H7 (cell line): ENCODE measurements at regions not wholly inside any gene's neighbourhood (a gene's known extent, or its start where the extent isn't known, plus 50 kb on each side); places are given as distances from the start of the nearest gene placed in this dataset.
"Not testable (repeated sequence)": the region's sequence is repeated elsewhere in the genome, so short reads cannot be mapped to it uniquely, and the experiment has no call there.

ENCODE experiments used
- DNase-seq: peaks from one replicate; pipeline ENCODE4 v3.0.0; 2012
- H3K27me3 ChIP-seq: 2 replicates; pipeline ENCODE4 v1.6.0; 2011; ENCODE audit warnings: mild to moderate bottlenecking, low read length; ENCODE audit not compliant: control insufficient read depth, insufficient read depth
- H3K36me3 ChIP-seq: replicated peaks from 2 replicates; pipeline ENCODE4 v1.5.1; 2011; ENCODE audit warnings: low read length; ENCODE audit not compliant: control insufficient read depth, insufficient read depth
- H3K4me3 ChIP-seq: 2 replicates; pipeline ENCODE4 v1.5.1; 2011; ENCODE audit warnings: low read depth, mild to moderate bottlenecking, control low read depth, low read length, moderate library complexity; ENCODE audit not compliant: insufficient read depth

DNA sequence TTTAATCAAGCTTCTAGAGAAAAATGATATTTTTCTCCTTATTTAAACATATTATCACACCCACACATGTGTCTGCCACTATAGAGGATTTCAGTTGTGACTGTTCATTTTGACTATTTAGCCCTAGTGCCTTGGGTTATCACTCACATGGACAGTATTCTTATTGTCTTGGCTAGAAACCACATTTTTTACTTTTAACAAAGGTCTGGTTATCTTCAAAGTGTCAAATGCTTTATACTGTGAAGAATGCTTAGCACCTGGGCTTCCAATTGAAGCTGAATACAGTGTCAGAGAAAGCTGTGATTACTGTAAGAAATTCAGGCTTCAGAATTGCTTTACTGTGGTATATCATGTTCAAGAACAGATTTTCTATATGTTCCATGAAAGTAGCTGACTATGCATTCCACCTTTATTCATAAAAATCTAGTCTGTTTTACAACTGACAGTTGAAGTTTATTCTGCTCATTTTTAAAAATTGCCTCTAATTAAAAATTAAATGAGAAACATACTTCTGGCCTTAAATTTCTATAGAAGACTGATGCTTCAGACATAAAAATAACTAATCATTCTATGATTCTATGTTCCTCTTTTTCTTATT lies 278.6 kb downstream of the SEMA3D start:
- Histone ChIP-seq H3K4me3 (no peak overlapping the region), H3K27me3 (no peaks in the 10 kb centered on the region), H3K36me3 (no peaks in the 10 kb centered on the region)
- DNase-seq = no peak

DNA sequence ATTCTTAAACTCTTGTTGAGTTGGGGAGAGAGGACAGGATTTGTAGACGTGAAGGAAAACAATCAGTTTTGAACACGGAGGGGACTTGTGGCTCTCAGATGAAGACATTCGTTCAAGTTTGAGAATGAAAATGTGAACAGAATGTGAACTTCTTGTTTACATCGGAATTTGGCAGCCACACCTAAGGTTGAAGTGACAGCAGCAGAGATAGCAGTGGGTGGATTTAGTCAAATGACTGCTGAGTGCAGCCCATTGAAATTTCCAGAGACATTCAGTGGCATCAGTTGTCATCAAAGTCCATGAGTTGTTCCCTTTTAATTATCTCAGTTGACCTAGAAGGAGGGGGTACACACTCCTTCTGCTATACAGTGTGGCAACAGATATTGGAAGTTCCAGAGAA lies 280.0 kb downstream of the SEMA3D start:
- Histone ChIP-seq H3K4me3 (no peak overlapping the region), H3K36me3 (no peaks in the 10 kb centered on the region), H3K27me3 (no peaks in the 10 kb centered on the region)
- no peak for DNase-seq

DNA sequence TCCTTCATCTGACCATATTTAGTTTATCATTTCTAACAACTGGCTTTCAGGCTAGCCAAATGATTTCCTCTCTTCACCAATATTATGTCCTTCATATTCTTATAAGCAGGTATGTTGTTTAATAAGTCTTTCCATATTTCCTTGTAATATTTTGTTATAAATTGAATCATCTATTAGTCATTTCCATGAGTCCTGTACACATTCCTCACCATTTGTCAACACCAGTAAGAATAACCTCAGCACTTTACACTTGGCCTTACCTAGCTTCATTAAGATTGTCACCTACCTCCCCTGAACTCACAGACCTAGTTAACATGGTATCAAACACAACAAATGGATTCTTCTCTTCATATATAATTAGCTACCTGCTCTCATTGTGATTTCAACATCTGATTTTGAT lies 282.3 kb downstream of the SEMA3D start:
- no peak for DNase-seq
- H3K27me3 ChIP-seq = no peaks in the 10 kb centered on the region
- H3K36me3 ChIP-seq = no peaks in the 10 kb centered on the region
- H3K4me3 ChIP-seq = no peak overlapping the region

DNA sequence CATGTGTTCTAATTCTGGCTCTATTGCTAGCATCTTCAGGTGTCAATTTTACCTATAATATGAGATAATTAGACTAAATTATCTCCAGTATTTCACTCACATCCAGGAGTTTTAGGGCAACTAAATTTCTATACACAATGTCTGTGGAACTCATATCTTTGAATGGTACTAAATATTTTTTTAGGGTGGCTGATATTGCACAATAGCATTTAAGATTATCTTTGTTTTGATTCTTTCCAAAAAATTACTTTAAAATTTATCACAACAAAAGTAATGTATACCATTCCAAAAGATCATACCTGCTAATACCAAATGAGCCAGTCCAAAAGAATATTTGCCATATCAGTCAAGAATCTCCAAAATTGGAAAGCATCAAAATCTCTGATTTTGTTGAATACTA lies 285.5 kb downstream of the SEMA3D start:
- DNase-seq = no peak
- no peaks in the 10 kb centered on the region for H3K27me3 ChIP-seq
- H3K36me3 ChIP-seq = no peaks in the 10 kb centered on the region
- no peak overlapping the region for H3K4me3 ChIP-seq

DNA sequence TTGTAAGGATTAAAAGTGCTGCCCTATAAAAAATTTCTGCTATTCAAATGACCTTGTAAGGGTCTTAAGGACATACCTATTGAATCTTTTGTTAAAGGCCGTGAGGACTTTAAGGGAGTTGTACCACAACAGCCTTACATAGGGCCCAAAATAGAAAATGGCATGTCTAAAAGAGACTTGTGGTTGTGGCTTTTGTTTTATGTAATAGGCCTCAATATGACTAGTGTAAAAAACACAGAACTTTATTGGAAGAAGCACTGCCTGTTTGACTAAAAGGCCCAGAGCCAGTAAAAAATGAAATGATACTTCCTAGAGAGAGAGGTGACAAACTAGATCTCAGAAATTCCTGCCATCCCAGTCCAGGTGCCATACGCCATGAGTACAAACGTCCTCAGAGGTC lies 286.6 kb downstream of the SEMA3D start:
- no peaks in the 10 kb centered on the region for H3K27me3 ChIP-seq
- DNase-seq = no peak
- H3K4me3 ChIP-seq = no peak overlapping the region
- H3K36me3 ChIP-seq = no peaks in the 10 kb centered on the region

DNA sequence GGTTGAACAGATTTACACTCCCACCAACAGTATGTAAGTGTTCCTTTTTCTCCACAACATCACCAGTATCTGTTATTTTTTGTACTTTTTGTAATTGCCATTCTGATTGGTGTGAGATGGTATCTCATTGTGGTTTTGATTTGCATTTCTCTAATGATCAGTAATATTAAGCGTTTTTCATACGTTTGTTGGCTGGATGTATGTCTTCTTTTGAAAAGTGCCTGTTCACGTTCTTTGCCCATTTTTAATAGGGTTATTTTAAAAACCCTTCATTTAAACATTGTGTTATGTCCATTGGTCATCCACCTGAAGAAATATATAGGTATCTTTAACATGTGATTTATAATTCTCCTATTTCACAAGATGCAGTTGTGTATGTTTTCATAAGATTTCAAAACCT lies 291.3 kb downstream of the SEMA3D start:
- Histone ChIP-seq H3K36me3 (no peaks in the 10 kb centered on the region), H3K4me3 (no peak overlapping the region), H3K27me3 (no peaks in the 10 kb centered on the region)
- DNase-seq = no peak

DNA sequence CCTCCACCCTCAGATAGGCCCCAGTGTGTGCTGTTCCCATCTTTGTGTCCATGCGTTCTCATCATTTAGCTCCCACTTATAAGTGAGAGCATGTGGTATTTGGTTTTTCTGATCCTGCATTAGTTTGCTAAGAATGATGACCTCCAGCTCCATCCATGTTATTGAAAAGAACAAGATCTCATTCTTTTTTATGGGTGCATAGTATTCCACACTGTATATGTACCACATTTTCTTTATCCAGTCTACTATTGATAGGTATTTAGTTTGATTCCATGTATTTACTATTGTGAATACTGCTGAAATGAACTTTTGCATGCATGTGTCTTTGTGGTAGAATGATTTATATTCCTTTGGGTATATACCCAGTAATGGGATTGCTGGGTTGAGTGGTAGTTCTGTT lies 303.3 kb downstream of the SEMA3D start:
- H3K4me3 ChIP-seq, H3K36me3 ChIP-seq, DNase-seq, H3K27me3 ChIP-seq: not testable (repeated sequence)

DNA sequence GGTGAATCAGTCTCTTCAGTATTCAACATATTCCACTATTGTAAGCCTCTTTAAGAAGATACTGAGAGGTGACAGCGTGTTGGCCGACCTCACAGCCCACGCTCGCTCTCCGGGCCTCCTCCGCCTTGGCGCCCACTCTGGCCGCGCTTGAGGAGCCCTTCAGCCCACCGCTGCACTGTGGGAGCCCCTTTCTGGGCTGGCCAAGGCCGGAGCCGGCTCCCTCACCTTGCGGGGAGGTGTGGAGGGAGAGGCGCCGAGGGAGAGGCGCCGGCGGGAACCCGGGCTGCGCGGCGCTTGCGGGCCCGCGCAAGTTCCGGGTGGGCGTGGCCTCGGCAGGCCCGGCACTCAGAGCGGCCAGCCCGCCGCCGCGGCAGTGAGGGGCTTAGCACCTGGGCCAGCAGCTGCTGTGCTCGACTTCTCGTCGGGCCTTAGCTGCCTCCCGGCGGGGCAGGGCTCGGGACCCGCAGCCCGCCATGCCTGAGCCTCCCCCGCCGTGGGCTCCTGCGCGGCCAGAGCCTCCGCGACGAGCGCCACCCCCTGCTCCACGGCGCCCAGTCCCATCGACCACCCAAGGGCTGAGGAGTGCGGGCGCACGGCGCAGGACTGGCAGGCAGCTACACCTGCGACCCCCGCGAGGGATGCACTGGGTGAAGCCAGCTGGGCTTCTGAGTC lies 306.4 kb downstream of the SEMA3D start:
- not testable (repeated sequence) for H3K27me3 ChIP-seq, H3K4me3 ChIP-seq, H3K36me3 ChIP-seq, DNase-seq

DNA sequence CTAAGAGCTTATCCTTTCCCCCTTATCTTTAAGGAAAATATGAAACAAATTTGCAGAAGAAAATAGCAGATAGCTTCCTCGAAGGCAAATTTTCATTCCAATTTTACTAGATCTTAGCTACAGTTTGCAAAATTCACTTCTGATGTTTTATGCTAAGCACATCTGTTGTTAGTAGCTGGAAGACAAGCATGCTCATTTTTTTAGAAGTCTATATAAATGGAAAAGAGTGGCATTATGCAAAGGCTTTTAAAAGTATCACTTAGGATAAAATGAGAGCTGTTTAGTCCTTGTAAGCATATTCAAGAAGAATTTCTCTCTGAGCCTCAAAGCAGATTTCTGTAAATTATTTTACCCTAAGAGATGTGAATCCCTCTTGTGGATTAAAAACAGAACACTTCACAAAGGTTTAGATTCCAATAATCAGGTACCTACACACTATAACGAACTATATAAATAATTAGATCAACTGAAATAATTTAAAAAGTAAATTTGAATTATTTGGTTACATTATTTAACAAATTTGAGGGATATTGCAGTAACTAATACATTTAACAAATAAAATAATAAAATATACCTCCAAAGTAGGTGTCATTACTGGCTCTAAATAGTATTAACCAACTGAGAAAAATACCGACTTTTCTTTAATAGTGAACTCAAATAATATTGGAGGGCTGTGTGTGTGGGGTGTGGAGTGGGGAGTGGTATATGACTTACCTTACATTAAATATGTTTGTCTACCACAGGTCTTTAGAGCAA lies 307.1 kb downstream of the SEMA3D start:
- no peak for DNase-seq
- Histone ChIP-seq H3K4me3 (no peak overlapping the region), H3K27me3 (no peaks in the 10 kb centered on the region), H3K36me3 (no peaks in the 10 kb centered on the region)

DNA sequence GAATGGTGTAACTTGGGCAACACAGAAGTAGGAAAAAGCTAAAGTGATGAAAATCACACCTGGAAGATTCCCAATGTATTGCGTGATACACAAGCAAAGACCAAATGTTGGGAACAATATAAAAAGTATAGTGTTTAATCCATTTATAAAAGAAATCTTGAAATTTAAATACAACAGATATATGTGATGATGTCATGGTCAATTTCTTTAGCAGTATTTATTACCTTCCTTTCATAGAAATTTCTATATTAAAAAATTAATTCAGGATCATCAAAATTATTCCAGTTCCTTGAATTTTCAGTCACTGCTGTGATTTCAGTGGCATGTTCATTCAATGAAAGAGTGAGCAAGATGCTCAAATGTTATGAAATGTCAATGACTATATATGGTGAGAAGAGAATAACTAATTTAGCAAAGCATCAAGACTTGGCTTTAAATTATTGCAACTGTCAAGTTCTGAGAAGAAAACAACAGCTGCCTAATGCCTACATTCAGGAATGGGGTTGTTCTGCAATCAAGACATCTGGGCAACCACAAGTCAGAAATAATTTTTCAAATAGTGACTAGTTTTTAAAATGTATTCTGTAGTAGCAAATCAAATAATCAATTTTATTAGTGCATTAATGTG lies 308.8 kb downstream of the SEMA3D start:
- H3K4me3 ChIP-seq = no peak overlapping the region

DNA sequence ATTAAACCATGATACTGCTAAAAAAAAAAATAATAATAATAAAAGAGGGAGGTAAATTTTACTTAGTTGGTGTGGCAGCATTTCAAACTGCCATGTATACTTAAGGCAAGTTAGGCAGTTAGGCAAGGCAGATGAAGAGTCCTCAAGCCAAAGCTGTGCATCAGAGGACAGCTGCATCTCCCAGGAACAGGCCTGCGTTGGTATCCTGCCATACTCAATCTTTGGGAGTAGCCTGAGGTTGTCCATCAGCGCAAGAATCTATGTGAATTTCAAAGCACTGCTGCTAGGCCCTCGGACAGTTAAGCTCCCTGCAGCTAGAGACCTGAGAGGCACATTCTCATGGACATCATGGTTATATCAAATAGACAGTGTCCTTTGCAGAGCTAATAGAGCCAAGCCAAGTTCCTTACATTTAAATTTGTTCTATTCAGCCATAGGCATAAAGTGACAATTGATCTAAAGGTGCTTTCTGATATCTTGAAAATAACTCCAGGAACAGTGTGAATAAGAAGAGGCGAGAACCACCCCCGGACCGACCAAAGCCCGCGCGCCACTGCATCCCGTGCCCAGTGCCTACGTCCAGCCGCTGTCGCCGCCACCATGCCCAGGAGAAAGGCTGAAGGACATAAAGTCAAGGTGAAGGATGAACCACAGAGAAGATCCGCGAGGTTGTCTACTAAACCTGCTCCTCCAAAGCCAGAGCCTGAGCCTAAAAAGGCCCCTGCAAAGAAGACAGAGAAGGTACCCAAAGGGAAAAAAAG lies 310.6 kb downstream of the SEMA3D start:
- no peak overlapping the region for H3K4me3 ChIP-seq
- no peak for DNase-seq
- no peaks in the 10 kb centered on the region for H3K36me3 ChIP-seq
- no peaks in the 10 kb centered on the region for H3K27me3 ChIP-seq

More for the DNA sequence above, 308.8 kb downstream of the SEMA3D start:
- DNase-seq = no peak
- H3K36me3 ChIP-seq = no peaks in the 10 kb centered on the region
- no peaks in the 10 kb centered on the region for H3K27me3 ChIP-seq

DNA sequence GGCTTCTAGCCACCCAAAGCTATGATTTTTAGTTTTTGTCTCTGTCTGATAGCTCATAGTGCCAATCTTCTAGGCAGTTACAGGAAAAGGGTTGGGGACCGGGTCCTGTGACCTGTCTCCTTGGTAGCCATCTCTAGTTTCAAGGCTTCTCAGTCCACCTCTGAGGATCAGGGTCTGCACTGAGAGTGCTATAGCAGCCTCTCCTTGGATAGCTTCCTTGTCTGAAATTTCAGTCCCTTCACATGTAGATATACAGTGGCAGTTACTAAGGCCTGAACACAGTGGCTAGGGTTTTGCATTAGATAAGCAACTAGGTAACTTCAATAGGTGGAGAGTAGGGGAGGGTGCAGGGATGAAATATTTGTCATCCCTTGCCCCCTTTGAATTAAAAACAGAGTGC lies 321.3 kb downstream of the SEMA3D start:
- H3K4me3 ChIP-seq = no peak overlapping the region
- H3K27me3 ChIP-seq = no peaks in the 10 kb centered on the region
- DNase-seq = no peak
- H3K36me3 ChIP-seq = no peaks in the 10 kb centered on the region

DNA sequence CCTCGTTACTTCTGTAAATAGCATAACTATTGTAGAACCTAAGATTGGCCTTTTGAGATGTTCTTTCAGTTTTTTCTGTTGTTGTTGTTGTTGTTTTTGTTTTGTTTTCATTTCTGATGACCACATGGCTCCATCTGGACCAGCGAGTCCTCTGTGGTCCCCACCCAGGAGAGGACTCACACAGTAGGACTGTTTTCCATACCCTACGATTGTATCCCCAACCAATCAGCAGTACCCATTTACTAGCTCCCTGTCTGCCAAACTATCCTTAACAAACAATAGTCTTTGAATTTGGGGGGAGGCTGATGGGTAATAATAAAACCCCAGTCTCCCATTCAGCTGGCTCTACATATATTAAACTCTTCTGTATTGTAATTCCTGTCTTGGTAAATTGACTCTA lies 329.5 kb downstream of the SEMA3D start:
- Histone ChIP-seq H3K4me3 (no peak overlapping the region), H3K27me3 (no peaks in the 10 kb centered on the region), H3K36me3 (no peaks in the 10 kb centered on the region)
- DNase-seq = no peak

DNA sequence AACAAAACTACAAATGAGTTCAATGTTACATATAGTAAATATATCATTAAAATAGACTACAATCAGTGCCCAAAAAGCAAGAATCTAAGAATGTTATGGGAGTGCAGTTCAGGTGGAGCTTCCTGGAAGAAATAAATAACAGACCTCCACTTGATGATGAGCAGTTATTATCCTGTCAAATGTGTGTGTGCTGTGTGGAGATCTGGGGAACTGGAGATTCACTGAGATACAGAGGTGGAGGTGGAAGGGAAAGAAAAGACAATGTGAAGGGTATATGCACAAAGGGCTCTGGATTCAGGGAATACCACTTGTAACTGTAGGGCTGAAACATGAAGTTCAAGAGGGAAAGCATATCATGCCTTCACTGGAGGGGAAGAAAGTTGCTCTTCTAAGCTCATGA lies 331.1 kb downstream of the SEMA3D start:
- Histone ChIP-seq H3K36me3 (no peaks in the 10 kb centered on the region), H3K27me3 (no peaks in the 10 kb centered on the region), H3K4me3 (no peak overlapping the region)
- no peak for DNase-seq
